DMS53 treated with DMSO at 0.1 percent for 48 hours (cell line): ENCODE measurements at regions not wholly inside any gene's neighbourhood (a gene's known extent, or its start where the extent isn't known, plus 50 kb on each side); places are given as distances from the start of the nearest gene placed in this dataset.
A peak's percentile ranks its signal among the peaks of the same experiment; 100 is the strongest.
"Not testable (repeated sequence)": the region's sequence is repeated elsewhere in the genome, so short reads cannot be mapped to it uniquely, and the experiment has no call there.

Experiments used
- DNase-seq: peaks from one replicate; lab custom pipeline; 2025; ENCODE audit not compliant: unreplicated experiment; lab: John Stamatoyannopoulos, UW

DNA sequence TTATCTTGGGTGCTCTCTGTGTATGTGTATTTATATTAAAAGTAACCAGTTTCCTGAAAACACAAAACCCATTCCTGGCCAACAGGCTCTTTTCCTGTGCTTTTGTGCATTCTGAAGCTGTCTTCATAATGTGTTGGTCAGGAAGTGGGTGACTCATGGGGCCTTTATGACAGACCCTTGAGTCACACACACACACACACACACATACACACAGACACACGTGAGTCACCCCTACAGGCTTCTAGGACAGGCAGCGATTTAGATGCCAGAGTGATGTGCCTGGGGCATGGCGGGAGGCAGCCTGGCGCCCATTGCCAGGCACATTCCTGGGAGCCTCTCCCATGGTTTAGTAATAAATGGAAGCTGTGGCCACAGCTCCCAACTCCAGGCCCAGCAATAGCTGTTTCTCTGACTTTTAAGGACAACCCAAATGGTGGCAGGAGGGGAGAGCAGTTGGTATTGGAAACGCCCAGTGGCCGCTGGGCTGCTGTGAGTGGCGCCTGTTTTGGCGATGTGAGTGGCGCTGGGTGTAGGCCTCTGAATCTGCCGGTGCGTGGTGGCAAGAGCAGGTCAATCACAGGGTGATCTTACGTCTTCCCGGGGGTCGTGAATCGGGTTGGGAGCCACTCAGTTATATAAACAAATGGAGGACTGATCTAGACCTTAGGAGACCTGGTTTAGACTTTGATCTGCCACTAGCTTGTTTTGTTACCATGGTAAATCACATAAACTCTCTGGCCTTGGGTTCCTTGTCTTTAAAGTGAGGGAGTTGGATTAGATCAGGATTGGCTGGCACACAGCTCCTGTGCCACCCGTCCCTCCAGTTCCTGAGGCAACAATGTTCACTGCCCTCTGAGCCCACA is 150.7 kb upstream of the DLX2 start:
- peak; percentile 93 for DNase-seq

DNA sequence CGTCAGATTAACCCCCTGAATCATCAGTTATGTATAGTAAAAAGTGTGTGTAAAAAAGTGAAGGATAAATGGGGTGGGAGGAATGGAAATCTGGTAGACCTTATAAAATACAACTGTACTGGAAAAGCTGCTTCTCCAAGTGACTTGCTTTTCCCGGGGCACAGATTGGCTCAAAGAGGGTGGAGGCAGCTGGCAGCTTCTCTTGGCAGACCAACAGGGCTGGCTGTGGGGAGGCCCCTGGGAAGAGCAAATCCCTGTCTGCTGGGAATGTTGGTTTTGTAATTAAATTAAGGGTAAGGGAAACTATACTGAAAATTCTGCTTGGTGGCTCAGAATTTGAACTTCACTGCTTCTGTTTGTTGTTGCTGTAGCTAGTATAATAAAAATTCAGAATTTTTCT is 154.2 kb upstream of the DLX2 start:
- DNase-seq, result no peak

DNA sequence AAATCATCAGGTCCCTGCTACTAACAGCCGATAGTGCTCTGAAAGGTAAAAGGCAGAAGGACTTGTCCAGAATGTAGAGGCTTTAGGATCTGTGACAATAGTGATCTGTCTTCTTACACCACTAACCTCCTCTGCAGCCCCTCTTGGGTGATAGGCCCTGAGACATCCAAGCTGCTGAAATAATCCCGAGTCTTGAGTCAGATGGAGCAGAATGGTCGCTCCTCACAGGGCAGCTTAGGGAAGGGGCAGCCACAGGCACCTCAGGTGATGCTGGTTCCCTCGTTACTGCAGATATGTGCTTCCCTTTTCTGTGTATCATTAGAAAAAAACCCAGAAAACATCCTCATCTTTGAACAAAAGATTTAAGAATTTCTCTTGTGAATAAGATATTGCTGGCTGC is 157.1 kb upstream of the DLX2 start:
- no peak for DNase-seq

DNA sequence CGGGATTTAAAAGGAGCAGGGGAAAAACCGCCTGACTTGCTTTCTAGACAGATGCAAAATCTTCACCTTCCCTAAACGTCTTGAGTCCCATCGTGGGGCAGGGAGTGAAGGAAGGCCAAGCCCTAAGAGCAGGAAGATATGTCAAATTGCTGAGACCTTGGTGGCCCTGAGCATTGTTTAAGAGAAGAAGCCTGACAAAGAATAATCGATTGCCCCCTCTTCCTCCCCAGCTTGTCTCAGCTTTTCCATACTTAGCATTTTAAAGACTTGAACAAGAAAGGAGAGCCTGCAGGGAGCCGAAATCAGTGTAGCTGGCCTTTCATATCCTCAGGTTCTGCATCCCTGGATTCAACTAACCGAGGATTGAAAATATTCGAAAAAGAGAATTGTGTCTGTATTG is 157.6 kb upstream of the DLX2 start:
- DNase-seq, result no peak

DNA sequence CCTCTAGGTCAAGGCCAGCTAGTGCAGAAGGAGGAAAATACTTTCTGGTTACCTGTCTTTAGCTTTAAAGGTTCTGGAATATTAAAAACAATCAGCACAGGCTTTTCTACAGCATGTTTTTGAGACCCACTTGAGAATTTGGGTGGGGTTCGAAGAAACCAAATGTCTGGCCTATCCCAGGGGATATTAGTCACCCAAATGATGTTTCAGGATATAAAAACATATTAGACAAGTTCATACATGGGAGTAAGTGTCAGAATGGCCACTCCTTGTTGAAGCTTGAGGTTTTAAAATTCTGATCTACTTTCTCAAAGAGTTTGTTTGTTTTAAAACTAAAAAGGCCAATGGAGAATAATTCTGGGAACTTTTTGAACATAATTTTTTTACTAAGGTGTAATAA is 158.6 kb upstream of the DLX2 start:
- no peak for DNase-seq

DNA sequence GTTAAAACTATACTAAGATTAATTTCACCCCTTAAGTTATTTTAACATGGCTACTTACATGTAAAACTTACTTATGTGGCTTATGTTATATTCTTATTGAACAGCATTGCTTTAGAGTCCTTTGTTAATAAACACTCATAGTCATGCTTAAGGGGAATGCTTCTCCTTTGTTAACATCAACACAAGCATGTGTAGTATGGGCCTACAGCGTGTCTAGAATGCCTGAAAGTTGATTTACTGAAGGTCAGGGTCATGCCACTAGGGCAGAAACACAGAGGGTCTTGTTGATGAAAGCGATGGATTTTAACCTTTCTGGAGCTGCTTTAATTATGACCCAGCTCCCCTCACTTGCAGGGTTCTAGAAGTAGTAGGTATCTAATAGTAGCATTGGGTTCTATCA is 159.8 kb upstream of the DLX2 start:
- no peak for DNase-seq

DNA sequence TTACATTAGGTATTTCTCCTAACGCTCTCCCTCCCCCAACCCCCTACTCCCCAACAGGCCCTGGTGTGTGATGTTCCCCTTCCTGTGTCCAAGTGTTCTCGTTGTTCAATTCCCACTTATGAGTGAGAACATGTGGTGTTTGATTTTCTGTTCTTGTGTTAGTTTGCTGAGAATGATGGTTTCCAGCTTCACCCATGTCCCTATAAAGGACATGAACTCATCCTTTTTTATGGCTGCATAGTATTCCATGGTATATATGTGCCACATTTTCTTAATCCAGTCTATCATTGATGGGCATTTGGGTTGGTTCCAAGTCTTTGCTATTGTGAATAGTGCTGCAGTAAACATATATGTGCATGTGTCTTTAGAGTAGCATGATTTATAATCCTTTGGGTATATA is 162.1 kb upstream of the DLX2 start:
- DNase-seq, result not testable (repeated sequence)

DNA sequence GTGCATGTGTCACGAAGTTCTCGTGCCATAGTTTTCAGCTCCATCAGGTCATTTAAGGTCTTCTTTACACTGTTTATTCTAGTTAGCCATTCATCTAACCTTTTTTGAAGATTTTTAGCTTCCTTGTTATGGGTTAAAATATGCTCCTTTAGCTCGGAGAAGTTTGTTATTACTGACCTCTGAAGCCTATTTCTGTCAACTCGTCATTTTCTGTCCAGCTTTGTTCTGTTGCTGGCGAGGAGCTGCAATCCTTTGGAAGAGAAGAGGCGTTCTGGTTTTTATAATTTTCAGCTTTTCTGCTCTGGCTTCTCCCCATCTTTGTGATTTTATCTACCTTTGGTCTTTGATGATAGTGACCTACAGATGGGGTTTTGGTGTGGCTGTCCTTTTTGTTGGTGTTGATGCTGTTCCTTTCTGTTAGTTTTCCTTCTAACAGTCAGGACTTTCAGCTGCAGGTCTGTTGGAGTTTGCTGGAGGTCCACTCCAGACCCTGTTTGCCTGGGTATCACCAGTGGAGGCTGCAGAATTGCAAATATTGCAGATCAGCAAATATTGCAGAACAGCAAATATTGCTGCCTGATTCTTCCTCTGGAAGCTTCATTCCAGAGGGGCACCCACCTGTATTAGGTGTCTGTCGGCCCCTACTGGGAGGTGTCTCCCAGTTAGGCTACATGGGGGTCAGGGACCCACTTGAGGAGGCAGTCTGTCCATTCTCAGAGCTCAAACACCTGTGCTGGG is 157.7 kb upstream of the ITGA6 start:
- not testable (repeated sequence) for DNase-seq

DNA sequence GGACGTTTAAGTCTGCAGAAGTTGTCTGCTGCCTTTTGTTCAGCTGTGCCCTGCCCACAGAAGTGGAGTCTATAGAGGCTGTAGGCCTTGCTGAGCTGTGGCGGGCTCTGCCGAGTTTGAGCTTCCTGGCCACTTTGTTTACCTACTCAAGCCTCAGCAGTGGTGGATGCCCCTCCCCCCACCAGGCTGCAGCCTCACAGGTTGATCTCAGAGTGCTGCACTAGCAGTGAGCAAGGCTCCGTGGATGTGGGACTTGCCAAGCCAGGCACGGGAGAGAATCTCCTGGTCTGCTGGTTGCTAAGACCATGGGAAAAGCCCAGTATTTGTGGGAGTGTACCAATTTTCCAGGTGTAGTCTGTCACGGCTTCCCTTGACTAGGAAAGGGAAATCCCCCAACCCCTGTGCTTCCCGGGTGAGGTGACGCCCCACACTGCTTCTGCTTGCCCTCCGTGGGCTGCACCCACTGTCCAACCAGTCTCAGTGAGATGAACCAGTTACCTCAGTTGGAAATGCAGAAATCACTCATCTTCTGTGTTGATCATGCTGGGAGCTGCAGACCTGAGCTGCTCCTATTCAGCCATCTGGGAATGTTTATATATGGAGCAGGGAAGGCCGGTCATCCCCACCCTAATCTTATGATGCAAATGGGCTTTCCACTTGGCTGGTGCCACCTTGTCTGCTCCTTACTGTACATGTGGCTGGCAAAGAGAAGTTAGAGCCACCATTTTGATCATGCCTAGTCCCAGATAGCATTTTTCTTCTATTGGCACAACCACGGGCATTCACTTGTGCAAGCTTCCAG is 156.9 kb upstream of the ITGA6 start:
- peak; percentile 82 for DNase-seq

DNA sequence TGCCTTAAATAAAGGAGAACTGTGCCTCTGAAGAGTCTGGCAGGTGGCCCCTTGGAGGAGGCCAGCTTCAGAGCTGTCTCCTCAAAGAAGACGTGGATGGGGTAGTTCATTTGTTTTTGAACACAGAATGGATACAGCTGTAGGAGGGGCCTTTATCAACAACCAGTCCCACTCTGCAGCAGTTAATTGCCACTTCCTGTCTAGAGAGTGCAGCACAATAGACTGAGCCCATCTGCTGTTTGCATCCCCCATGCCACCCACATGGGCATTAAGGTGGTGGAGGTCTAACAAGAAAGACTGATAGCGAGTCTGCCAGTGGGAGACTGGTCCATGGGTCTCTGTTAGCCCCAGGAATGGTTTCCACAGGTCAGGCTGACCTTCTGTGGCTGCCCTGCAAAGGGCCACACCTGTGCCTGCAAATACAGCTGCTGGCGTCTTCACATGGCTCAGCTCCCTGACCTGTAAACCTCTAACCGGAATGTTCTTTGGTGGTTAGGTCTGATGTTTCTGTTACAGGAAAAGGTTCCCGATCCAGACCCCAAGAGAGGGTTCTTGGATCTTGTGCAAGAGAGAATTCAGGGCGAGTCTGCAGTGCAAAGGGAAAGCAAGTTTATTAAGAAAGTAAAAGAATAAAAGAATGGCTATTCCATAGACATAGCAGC is 153.3 kb upstream of the ITGA6 start:
- no peak for DNase-seq

DNA sequence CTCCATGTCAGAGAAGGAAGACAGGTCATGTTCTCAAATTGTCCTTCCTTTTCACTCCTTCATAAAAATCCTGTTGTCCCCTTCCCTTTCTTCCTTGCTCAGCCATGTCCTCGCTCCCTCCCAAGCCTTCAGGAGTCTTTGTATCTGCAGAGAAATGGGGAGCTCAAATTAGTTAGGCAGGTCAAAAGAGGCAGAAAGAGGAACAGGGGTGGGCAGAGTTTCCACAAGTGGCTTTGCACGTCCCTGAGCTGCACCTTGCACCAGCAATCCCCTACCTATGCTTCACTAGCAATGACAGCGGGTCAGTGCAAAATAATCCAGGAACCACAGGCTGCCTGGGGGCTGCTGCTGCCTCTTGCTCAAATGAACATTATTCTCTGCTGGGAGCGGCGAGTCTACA is 152.1 kb upstream of the ITGA6 start:
- DNase-seq, result no peak

DNA sequence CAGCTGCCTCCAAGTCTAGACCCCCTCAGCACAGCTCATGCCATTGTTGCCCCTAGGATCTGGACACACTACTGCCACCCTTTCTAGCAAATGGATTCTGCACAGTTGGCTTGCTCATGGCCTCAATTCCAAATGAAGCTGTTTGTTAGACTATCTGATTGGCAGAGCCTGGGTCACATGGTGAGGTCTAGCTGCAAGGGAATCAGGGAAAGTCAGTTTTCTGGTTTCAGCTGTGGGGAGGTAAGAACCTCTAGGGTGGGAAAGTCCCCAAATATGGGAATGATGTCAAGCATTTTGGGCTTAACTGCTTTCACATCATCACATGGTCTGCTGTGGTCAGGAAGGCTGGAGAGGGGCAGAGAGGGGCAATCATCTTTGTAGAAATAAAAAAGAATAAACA is 150.4 kb upstream of the ITGA6 start:
- no peak for DNase-seq

DNA sequence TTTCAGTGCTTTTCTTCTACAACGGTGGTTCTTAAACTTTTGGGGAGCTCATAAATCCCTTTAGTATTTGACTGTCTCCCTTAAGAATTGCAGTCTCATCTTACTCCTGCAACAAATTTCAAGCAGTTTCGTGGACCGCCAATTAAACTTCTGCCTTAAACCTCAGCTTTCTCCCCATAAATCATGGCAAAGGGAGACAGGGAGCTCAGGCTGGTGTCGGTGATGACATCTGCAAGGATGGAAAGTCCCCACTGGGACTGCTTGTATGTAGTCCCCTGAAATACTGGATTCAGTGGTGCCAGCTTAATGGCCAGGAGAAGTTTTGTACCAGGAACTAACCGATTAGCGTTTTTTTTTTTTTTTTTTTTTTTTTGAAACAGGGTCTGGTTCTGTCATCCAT is 148.7 kb upstream of the ITGA6 start:
- no peak for DNase-seq

DNA sequence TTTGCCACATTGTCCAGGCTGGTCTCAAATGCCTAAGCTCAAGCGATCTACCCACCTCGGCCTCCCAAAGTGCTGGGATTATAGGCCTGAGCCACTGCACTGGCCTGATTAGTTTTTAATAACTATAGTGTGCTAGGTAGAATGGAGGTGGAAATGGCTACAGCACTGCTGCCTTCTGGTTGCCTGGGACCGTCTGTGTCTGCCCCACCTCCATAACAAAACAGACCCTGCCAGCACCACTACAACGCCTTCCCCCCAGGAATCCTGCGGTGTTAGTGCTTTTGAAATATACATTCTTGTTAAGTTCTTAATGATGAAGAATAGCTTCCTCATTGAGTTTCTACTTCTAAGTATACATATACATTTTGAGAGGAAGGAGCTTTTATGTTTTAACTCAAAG is 148.2 kb upstream of the ITGA6 start:
- DNase-seq, result no peak

DNA sequence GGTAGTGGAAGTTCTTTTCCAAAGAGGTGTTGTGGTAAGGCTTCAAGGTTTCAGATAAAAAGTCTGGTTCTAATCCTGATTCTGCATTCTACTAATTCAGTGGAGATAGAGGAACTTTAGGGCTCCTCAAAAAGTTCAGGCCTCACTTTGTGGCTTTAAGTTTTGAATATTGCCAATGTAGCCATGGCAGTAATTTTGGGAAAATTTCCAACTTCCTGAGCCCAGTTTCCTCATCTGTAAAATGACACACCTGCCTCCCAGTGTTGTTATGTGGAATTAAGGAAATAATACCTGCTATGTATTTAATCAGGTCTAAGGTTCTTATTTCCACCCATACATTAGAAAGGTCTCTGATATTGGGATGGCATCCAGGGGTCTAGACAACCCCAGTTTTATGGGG is 147.6 kb upstream of the ITGA6 start:
- DNase-seq, result no peak

DNA sequence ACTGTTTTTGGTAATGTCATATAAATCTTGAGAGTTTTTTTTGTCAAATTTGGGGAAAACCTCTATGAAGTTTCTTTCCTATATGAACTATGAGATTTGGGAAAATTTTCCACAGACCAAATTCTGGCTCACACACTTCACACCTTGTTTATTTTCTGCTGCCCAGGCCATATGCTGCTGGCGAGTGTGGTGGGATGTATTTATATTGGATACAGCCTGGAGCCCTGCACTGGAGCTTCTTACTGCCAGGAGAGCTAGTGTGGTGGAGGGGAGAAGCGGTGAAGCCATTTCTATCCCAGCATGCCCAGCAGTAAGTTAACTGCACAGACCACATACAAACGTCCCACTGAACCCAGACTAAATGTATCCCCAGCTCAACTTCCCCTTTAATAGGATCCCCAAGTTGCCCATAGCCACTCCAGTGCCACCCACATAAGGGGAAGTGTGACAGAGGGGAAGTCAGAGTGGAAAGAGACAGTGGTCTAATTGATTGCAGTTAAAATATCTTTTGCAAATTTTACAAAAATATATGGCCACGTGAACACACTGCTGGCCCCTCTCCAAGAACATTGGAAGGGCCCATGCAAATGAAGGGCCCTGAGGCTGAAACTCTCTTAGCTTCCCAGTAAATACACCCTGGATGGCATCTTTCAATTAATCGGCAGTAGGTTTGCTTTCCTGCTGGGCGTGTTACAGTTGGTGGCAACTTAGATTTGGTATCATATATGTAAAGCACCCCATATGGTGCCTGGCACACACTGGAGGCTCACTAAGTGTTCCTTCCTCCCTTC is 146.6 kb upstream of the ITGA6 start:
- no peak for DNase-seq

DNA sequence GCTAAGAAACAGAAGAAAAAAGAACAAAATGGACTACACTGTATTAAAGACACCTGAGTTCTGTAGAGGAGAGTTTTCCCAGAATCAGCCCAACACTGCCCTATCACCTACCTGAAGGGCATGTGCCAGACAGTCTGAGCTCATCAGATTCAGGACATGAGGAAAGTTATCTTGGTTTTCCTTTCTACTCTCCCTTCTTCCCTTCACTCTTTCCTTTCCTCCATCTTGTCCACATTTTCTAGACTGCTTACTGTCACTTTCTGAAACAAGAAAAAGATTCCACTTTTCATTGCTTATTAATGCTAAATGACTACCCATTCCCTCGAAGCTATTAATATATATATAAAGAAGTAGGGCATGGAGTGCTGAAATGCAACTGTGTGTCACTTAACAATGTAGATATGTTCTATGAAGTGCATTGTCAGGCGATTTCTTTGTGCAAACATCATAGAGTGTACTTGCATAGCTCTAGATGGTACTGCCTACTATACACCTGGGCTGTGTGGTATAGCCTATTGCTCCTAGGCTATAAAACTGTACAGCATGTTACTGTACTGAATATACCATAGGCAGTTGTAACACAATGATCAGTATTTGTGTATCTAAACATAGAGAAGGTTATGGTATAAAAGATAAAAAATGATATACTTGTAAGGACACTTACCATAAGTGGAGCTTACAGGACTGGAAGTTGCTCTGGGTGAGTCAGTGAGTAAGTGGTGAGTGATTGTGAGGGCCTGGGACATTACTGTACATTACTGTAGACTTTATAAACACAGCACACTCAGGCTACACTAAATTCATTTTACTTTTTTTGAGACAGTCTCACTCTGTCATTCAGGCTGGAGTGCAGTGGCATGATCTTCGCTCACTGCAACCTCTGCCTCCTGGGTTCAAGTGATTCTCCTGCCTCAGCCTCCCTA is 145.5 kb upstream of the ITGA6 start:
- no peak for DNase-seq

DNA sequence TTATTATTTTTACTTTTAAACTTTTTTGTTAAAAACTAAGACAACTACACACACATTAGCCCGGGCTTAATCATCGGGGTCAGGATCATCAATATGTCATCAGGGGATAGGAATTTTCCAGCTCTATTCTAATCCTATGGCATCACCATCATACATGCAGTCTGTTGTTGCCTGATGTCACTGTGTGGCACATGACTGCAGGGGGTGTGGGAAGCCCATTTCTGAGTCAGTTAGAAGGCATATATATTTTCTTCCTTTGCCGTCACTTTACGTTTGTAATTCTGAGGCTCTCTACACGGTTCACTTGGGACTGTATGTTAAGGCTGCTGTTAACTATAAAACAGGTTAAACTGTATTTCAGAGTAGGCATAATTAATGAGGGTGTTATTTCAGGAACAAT is 144.4 kb upstream of the ITGA6 start:
- DNase-seq, result no peak

DNA sequence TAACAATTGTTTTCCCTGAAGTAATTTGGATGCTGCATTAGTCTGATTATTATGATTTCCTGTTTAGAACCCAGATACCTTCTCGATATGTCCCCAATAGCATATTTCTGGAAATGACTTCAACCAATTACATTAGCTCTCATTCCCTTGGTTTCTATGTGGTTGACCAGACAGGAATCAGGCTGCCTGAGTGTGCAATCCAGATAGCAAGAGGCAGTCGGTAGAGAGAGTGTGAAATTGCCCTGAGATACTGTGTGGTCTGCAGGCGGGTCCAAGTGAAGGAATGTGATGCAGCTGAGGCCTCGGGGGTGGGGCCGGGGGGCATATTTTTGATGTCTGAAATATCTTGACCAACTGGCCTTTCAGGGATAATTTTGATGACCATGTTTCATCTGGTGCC is 143.9 kb upstream of the ITGA6 start:
- no peak for DNase-seq
